ENCODE measurements at regions not wholly inside any gene's neighbourhood (a gene's known extent, or its start where the extent isn't known, plus 50 kb on each side); places are given as distances from the start of the nearest gene placed in this dataset.

- no peaks in the 10 kb centered on the region for H3K4me1 ChIP-seq (ENCODE audit: insufficient read depth, low read length, poor library complexity, severe bottlenecking)
- no peaks in the 10 kb centered on the region for H3K27me3 ChIP-seq (replicated peaks; ENCODE audit: insufficient read depth, low read depth, low read length, poor library complexity)
- BruUV-seq (replicated peaks) = no TSS peak
- CTCF ChIA-PET = no interaction called here
- intact Hi-C loops (cut with micrococcal nuclease; ENCODE audit: unreplicated experiment) = no loop called here
- no peak for TF ChIP-seq CTCF (conservative IDR thresholded peaks at IDR 0.05; ENCODE audit: low read depth, low read length)
- no peak for TF ChIP-seq EZH2 (IDR thresholded peaks at IDR 0.05; ENCODE audit: borderline replicate concordance, low read depth, low read length, poor library complexity, severe bottlenecking)
- DNase-seq (ENCODE audit: low spot score) = no peak
- H3K4me3 ChIP-seq (ENCODE audit: low read depth, low read length, poor library complexity, severe bottlenecking) = no peak overlapping the region
- no peak overlapping the region for H3K27ac ChIP-seq (ENCODE audit: low read depth, low read length, poor library complexity, severe bottlenecking)
- H3K9me3 ChIP-seq (ENCODE audit: low read depth, low read length, poor library complexity, severe bottlenecking) = peaks cover 4% of the 10 kb centered on the region
- POLR2A ChIA-PET (ENCODE audit: low non-redundant PET) = no interaction called here
- no peaks in the 10 kb centered on the region for H3K36me3 ChIP-seq (ENCODE audit: insufficient read depth, low read length, poor library complexity, severe bottlenecking)
Measured at GRCh38 chr4:32506067-32506466, 1785.9 kb downstream of the PCDH7 start.

GRCh38 chr4:32519060-32519459 lies 1798.9 kb downstream of the PCDH7 start:
- H3K36me3 ChIP-seq (ENCODE audit: insufficient read depth, low read length, poor library complexity, severe bottlenecking) = no peaks in the 10 kb centered on the region
- no peaks in the 10 kb centered on the region for H3K27me3 ChIP-seq (replicated peaks; ENCODE audit: insufficient read depth, low read depth, low read length, poor library complexity)
- no peak for TF ChIP-seq CTCF (conservative IDR thresholded peaks at IDR 0.05; ENCODE audit: low read depth, low read length)
- TF ChIP-seq EZH2 (IDR thresholded peaks at IDR 0.05; ENCODE audit: borderline replicate concordance, low read depth, low read length, poor library complexity, severe bottlenecking) = no peak
- ChIA-PET POLR2A (ENCODE audit: low non-redundant PET) (no interaction called here), CTCF (no interaction called here)
- BruUV-seq (replicated peaks) = no TSS peak
- H3K27ac ChIP-seq (ENCODE audit: low read depth, low read length, poor library complexity, severe bottlenecking) = no peak overlapping the region
- H3K4me1 ChIP-seq (ENCODE audit: insufficient read depth, low read length, poor library complexity, severe bottlenecking) = no peaks in the 10 kb centered on the region
- no peak overlapping the region for H3K4me3 ChIP-seq (ENCODE audit: low read depth, low read length, poor library complexity, severe bottlenecking)
- intact Hi-C loops (cut with micrococcal nuclease; ENCODE audit: unreplicated experiment) = no loop called here
- no peaks in the 10 kb centered on the region for H3K9me3 ChIP-seq (ENCODE audit: low read depth, low read length, poor library complexity, severe bottlenecking)
- no peak for DNase-seq (ENCODE audit: low spot score)

GRCh38 chr4:32525420-32525819 lies 1805.3 kb downstream of the PCDH7 start:
- CTCF ChIA-PET = no interaction called here

More at GRCh38 chr4:32525420-32525819, 1805.3 kb downstream of the PCDH7 start:
- no peaks in the 10 kb centered on the region for H3K9me3 ChIP-seq (ENCODE audit: low read depth, low read length, poor library complexity, severe bottlenecking)
- DNase-seq (ENCODE audit: low spot score) = no peak
- intact Hi-C loops (cut with micrococcal nuclease; ENCODE audit: unreplicated experiment) = no loop called here
- H3K27ac ChIP-seq (ENCODE audit: low read depth, low read length, poor library complexity, severe bottlenecking) = no peak overlapping the region
- no peak overlapping the region for H3K4me3 ChIP-seq (ENCODE audit: low read depth, low read length, poor library complexity, severe bottlenecking)
- no TSS peak for BruUV-seq (replicated peaks)
- H3K4me1 ChIP-seq (ENCODE audit: insufficient read depth, low read length, poor library complexity, severe bottlenecking) = no peaks in the 10 kb centered on the region
- H3K27me3 ChIP-seq (replicated peaks; ENCODE audit: insufficient read depth, low read depth, low read length, poor library complexity) = no peaks in the 10 kb centered on the region
- H3K36me3 ChIP-seq (ENCODE audit: insufficient read depth, low read length, poor library complexity, severe bottlenecking) = no peaks in the 10 kb centered on the region
- TF ChIP-seq EZH2 (IDR thresholded peaks at IDR 0.05; ENCODE audit: borderline replicate concordance, low read depth, low read length, poor library complexity, severe bottlenecking) = no peak
- no peak for TF ChIP-seq CTCF (conservative IDR thresholded peaks at IDR 0.05; ENCODE audit: low read depth, low read length)
- POLR2A ChIA-PET (ENCODE audit: low non-redundant PET) = no interaction called here
